Stimulated activated CD8-positive, alpha-beta memory T cell treated with anti-CD3 and anti-CD28 coated beads, Interleukin-7, amount 100 ng/mL, for 48 hours (primary cell): ENCODE measurements at regions not wholly inside any gene's neighbourhood (a gene's known extent, or its start where the extent isn't known, plus 50 kb on each side); places are given as distances from the start of the nearest gene placed in this dataset.

Experiments
- DNase-seq, 2 donors: peaks; one replicate each; pipeline ENCODE4 v3.0.0-alpha.2; 2020; ENCODE audit warnings: low read depth in 1 of 2; ENCODE audit errors: extremely low read depth in 1 of 2

DNA sequence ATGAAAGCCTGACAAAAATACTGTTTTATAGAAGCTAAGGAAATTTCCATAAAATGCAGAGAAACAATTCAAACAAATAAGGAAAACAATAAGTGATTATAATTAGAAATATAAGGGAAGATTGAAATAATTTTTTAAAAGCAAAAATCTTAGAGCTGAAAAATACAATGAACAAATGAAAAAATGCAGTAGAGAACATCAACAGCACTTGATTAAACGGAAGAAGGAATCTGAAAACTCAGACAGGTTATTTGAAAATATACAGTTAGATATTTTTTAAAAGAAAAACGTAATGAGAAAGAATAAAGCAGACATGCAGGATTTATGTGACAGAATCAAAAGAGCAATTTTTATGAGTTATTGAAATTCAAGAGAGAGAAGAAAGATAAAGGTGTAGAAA, 279.1 kb upstream of the MAGI2 start:
- no peak for DNase-seq

DNA sequence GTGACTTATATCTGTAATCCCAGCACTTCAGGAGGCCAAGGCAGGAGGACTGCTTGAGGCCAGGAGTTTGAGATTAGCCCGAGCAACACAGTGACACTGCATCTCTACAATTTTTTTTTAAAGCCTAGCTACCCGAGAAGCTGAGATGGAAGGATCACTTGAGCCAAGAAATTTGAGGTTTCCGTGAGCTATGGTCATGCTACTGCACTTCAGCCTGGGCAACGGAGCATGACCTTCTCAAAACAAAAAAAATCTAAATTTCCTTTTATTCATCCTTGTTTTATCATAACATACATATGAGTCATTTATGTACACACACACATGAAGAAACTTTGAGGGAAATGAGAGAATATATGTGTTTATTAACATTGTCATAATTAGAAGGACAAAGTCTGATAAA, 277.5 kb upstream of the MAGI2 start:
- DNase-seq = no peak

DNA sequence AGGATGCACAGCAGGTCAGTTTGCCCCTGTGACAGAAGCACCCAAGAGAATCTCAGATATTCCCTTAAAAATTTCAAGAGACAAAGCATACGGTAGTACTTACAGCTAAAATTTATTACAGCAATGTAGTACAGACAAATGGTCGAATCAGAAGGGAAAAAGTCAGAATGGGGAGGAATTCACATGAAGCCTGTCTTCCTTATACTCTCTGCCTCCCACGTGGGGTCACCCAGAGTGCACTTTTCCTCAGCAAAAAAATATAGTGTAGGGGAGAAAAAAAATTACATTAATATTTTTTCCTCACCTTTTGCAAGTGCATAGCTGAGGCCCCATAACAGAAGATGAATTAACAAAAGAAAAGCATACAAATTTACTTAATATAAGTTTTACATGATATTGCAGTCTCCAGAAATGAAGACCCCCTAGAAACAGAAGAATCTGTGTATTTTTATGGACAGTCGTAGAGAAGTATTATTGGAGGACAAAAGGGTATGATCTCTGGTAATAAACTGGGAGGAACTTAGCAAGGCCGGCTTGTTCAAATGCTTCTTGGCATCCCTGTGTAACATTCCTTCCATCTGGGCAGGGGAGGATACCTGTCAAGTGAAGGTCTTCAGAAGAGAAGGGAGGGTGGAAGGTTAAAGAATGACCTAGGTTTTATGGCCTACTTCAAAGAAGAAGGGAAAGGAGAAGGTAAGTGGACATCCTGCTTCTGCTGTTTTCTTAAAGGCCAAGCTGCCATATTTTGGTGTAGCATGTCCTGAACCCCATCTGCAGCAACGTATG, 270.6 kb upstream of the MAGI2 start:
- DNase-seq = no peak

DNA sequence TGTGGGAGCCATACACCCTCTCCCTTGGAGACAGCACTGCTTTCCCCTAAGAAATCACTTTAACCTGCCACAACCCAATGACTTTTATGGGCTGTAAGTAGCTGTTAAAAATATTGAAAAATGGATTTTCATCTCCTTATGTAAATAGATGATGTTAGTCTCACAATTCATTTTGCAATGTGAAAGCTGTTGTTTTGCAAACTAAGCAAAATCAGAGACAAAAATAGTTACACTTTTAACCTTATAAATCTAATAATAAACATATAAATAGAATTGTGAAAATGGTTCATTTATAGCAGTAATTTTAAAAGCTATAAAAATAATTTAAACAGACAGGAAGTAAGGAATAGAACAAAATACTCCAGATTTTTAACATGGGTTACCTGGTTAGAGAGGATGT, 268.8 kb upstream of the MAGI2 start:
- no peak for DNase-seq

DNA sequence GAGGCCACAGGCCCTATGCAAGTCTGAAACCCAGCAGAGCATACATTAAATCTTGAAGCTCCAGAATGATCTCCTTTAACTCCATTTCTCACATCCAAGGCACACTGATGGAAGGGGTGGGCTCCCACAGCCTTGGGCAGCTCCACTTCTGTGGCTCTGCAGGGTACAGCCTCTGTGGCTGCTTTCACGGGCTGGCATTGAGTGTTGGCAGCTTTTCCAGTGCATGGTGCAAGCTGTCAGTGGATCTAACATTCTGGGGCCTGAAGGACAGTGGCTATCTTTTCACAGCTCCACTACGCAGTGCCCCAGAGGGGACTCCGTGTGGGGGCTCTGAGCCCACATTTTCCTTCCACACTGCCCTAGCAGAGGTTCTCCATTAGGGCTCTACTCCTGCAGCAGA, 265.7 kb upstream of the MAGI2 start:
- no peak for DNase-seq

DNA sequence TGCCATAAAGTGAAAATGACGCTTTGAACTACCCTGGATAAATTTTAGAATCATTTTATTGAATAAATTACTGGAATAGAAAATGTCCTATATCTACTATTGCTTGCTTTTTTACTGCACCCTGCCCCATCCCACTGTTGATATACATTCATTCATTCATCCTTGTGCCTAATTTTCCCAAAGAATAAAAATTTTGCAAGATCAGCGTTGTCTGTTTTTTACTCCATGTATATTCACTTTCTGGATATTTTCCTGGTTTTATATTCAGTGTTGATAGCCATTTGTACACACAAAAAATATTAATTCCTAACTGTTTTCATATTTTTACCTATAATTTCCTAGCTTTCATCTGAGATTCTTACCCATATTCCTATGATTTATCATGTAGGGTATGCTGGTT, 262.9 kb upstream of the MAGI2 start:
- DNase-seq = no peak

DNA sequence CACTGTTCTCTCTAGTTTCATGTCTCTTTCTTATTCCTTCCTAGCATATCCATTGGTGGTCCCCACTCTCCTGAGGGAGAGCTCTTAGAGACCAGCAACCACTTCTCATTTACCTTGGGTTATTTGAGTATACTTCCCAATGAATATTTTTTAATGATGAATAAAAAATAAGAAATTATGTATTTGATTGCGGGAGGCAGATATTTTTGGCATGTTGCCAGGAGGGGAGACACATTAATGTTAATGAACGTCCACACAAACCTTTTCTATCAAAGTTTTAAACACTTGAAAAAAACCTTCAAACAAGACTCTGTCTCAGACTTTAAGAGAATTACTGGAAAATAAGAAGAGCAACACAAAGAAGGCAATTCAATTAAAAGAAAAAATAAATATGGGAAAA, 260.6 kb upstream of the MAGI2 start:
- DNase-seq = no peak

DNA sequence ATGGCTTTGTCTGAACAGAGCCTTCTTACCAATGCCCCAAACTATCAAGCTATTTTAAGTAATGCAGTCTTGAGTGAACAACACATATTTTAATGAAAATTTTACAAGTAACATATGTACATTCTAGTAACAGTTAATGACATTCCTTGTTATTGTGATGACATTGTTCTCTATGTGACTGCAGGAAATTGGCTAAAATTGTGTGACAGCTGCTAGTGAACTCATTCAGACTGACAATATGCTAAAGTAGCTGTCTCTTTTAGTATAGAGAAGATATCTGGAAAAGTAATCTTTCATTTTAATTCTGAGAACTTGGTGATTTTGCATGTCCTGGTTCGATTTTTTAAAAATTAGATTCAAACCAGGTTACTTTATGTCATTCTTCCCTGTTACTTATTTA, 259.8 kb upstream of the MAGI2 start:
- DNase-seq = no peak

DNA sequence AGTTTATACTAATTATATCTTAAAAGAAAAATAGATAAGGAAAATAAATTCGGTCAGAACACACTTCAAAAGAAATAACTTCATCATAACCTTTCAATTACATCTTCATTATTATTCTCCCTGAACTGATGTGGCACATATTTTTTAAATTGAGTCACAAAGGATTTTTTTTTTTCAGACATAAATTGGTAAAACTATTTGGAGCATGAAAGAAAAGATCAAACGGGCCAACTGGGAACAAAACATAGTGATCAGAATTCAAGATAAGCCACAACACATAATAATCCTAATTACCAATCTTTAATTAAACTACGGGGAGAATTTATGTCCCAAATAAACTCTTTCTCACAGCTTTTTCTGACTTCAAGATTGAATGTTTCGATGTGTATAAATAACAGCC, 258.2 kb upstream of the MAGI2 start:
- DNase-seq = no peak

DNA sequence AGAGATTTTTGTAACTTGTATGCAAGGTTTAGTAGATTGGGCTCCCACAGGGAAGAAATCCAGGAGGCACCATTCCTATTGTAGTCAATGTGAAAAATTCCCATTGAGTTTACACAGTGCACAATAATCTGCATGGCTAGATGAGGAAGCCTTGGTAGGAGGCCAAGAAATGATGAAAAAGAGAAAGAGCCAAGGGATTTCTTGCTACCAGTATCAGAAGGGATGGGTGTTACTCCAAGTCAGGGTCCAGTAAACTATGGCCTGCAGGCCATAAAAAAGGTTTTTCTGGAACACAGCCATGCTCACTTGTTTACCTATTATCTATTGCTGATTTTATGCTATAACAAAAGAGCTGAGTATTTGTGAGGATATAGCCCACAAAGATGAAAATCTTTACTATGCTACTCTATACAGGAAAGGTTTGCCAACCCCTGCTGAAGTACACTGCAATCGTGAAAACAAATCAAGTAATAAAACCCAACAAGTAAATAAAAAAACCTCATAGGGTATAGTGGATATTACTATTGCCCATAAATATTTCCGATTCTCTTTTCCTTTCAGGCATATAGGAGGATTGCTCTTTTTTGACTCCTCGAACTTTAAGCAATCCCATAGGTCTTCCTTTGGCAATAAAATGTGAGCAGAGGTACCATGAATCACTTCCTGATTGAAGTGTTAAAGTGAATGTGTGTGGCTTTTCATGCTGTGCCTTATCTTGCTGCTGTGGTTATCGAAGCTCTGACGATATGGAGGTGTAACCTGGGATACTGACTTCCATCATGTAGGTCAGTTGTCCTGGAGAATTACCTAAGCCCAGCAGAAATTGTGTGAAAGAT, 256.3 kb upstream of the MAGI2 start:
- no peak for DNase-seq

DNA sequence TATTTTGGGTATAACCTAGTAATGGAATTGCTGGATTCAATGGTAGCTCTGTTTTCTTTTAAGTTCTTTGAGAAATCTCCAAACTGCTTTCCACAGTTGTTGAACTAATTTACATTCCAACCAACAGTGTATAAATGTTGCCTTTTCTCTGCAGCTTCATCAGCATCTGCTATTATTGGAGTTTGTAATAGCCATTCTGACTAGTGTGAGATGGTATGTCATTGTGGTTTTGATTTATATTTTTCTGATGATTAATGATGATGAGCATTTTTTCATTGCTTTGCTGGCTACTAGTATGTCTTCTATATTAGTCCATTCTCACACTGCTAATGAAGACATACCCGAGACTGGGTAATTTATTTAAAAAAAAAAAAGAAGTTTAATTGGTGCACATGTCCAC, 248.6 kb upstream of the MAGI2 start:
- DNase-seq = no peak

DNA sequence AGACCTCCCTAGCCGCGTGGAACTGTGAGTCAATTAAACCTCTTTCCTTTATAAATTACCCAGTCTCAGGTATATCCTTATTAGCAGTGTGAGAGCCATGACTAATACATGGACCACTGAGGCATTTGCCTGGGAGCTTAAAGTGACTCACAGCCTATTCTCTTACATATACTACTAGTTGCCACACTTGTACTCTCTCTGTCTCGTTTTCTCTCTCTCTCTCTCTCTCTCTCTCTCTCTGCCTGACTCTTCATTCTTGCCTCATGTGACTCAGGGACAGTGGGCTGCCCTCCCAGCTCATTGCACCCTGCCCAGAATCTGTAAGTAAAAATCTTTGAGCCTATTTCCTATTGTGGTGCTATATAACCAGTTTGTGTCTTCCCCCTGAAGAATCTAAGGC, 238.5 kb upstream of the MAGI2 start:
- no peak for DNase-seq

DNA sequence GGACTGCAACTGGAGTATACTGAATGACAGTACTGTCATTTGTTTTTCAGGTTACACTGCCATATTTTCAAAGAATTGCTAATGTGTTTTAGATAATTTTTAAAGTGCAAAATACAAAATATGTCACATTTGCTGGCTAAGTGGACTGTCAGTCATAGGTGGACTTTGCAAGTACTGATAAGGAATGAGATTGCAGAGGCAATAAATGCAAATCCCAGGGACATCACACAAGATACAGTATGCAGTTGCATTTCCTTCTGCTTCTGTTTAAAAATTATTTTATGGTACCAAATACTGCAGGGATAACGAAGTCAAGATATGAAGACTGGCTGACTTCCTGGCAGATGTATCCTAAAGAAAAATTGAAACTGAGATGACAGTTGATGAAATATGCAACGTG, 237.6 kb upstream of the MAGI2 start:
- no peak for DNase-seq

DNA sequence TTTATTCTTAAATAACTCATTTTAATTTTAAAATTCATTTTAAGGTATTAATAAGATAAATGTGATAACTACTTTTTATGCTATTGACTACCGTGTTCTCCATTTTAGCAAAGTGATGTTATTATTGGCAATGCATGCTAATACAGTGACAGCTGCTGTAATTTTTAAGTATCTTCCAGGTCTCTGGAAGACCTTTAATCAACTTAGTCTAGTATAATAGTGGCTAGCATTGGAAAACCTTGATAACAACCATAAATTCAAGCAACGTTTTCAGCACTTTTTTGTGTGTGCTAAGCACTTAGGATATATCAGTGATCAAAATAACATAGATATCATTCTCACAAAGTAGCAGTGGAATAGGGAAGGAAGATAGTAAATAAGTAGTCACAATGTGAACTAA, 230.9 kb upstream of the MAGI2 start:
- DNase-seq = no peak

DNA sequence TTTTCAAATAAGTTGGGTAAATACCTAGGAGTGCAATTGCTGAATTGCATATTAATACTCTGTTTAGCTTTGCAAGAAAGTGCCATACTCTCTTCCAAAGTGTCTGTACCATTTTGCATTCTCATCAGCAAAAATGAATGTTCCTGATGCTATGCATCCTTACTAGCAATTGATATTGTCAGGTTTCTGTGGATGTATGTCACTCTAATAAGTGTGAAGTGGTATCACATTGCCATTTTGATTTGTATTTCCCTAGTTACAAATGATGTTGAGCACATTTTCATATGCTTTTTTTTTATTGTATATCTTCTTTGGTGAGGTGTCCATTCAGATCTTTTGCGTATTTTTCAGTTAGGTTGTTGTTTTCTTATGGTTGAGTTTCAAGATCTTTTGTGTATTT, 230.4 kb upstream of the MAGI2 start:
- DNase-seq = no peak

DNA sequence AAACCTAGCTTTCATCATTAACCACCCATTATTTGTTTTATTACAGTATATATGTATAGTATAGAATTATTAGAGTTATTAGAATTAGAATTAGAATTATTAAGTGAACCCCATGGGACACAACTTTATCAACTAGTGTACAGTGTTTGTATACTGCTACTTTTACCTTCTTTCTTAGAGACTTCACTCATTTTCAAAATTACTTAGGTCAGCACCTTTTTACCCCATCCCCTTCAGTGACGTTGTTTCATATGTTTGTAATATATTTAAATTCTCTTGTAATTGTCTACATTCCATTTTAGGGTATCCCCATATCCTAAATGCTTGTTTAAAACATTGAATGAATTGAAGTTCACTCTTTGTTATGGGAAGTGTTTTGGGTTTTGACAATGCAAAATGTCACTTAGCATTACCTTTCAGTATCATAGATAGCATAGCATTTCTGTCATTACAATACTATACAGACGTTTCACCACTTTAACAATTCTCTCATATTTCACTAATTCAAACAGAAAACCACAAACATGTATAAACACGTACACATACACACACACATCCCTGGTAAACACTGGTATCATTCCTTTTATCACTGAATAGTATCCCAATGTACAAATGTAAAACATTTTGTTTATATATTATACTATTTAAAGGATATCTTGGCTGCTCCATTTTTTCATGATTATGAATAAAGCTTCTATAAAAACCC, 229.9 kb upstream of the MAGI2 start:
- DNase-seq = no peak

DNA sequence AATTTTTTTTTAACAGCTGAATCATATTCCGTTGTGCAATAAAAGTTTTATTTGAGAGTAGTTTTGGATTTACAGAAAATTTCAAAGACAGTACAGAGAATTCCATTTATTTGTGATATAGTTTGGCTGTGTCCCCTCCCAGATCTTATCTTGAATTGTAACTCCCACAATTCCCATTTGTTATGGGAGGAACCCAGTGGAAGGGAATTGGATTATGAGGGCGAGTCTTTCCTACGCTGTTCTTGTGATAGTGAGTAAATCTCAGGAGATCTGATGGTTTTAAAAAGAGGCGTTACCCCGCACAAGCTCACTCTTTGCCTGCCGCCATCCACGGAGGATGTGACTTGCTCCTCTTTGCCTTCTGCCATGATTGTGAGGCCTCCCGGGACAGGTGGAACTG, 228.0 kb upstream of the MAGI2 start:
- DNase-seq = no peak

DNA sequence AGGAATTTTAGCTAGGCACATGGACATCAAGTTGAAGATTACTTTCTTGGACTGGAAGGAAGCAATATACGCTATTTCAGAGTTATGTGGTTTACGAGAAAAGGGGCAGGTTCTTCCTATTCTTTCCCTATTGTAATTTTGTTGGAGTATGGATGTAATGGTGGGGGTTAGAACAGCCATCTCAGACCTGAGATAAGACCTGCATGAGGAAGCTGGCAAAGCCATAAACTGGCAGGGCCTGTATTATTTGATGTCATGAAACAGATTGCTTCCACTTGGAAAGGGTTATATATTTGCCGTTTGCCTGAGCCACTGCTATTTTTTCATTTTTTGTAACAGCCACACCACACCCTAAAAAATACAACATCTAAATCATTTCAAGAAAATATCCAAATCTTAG, 220.5 kb upstream of the MAGI2 start:
- DNase-seq = no peak

DNA sequence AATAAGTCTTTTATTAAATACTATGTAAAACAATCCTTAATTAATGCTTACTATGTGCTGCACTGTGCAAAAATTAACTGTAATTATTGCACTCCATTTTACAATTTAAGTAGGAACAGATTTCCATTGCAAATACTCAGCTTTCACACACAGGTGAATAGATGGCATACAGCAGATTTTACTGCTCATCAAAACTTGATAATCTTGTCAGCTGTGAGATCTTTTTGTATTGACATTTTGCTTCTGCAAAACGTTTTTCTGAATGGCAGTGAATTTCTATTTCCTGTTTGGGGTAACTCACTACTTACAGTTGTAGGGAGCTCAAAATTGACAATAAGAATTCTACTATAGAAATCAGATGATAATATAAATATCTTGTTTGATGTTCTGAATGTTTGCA, 220.0 kb upstream of the MAGI2 start:
- no peak for DNase-seq

DNA sequence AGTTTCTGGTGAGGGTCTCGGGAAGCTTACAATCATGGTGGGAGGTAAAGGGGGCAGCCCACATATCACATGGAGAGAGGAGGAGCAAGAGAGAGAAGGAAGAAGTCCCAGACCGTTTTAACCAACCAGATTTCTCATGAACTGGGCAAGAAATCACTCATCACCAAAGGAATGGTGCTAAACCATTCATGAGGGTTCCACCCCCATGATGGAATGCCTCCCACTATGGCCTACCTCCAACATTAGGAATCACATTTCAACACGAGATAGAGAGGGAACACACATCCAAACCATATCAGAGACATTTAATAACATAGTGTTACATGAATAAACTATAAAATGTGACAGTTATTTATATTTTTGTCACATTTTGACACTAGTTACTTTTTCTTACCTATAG, 214.8 kb upstream of the MAGI2 start:
- DNase-seq = no peak

DNA sequence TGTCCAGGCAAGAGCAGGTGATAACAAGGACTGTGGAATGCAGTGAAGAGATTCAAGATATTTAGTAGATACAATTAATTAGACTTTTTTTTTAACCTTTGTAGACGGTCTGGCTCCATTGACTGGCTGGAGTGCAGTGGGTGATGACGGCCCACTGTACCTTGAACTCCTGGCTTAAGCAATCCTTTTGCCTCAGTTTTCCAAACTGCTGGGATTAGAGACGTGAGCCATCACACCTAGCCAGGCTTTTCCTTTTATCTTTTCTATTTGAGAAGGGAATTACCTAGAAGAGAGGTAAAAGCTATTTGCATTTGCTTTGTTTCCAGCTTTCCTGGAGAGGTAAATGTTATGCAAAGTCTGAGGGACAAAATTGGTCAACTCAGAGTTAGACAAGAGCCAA, 213.0 kb upstream of the MAGI2 start:
- no peak for DNase-seq
